HL-60 (cell line): ENCODE measurements at regions not wholly inside any gene's neighbourhood (a gene's known extent, or its start where the extent isn't known, plus 50 kb on each side); places are given as distances from the start of the nearest gene placed in this dataset.

Experiments used
- DNase-seq, 2 experiments: peaks; one replicate each; pipeline ENCODE4 v3.0.0-alpha.2; 2010 to 2020; ENCODE audit warnings: low read depth in 1 of 2, low spot score in 1 of 2
- H3K27ac ChIP-seq: fragments of 250-450 bp; sonication (Bioruptor Pico); replicated peaks from 2 replicates; pipeline ENCODE4 v1.5.1; 2020; ENCODE audit warnings: mild to moderate bottlenecking, moderate library complexity
- H3K27me3 ChIP-seq: fragments of 250-450 bp; sonication (Bioruptor Pico); 2 replicates; pipeline ENCODE4 v1.5.1; 2021; ENCODE audit warnings: mild to moderate bottlenecking, moderate library complexity; ENCODE audit not compliant: insufficient read depth, poor library complexity, severe bottlenecking
- H3K4me3 ChIP-seq: replicated peaks from 2 replicates; pipeline ENCODE4 v1.5.1; 2011; ENCODE audit warnings: mild to moderate bottlenecking, control low read depth, low read length; ENCODE audit not compliant: insufficient read depth
- GABPA ChIP-seq: IDR thresholded peaks from 2 replicates; pipeline ENCODE4 v1.6.1; 2012; ENCODE audit warnings: low read depth
- POLR2AphosphoS5 ChIP-seq: IDR thresholded peaks from 2 replicates; pipeline ENCODE4 v1.6.1; 2012; ENCODE audit warnings: low read depth
- SPI1 ChIP-seq: IDR thresholded peaks from 2 replicates; pipeline ENCODE4 v1.6.1; 2012; ENCODE audit warnings: low read depth, mild to moderate bottlenecking, borderline replicate concordance
- TF ChIP-seq, protein P1 (sequence below): IDR thresholded peaks from one replicate; pipeline ENCODE4 v1.5.1; 2011; ENCODE audit warnings: low read length, control low read depth, inconsistent platforms; ENCODE audit not compliant: insufficient read depth
- TF ChIP-seq, protein P2 (sequence below): IDR thresholded peaks from 2 replicates; pipeline ENCODE4 v1.6.1; 2012; ENCODE audit warnings: low read depth; ENCODE audit not compliant: insufficient replicate concordance

DNA sequence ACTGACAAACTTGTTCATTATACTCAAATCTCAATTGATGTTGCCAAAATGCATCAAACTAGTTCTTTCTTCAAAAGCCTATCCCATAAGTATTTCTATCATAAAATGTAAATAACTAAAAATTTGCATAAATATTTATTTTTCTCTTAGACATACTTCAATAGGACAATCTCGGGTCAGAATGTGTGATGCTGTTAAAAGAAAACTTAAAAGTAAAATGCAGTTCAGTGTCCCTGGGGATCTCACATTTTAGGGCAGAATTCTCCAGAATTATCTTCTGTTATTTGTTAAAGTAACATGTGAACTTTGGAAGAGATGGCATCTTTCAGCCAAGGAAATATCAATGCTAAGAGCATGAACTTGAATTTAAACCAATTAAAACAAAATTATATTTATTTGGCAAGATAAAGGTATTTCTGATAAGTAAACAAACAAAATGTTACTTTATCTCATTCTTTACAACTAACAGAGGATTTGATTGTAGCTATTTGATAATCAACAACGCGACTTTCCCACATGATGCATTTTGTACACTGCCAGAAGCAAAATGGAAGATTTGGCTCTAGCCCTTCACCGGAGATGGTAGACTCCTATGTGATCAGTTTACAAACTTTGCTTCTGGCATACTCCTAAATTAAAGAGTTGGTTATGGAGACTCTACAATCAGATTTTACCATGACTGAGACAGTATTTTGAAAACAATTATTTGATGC, 169.5 kb upstream of the EDNRB start:
- DNase-seq, result no peak

DNA sequence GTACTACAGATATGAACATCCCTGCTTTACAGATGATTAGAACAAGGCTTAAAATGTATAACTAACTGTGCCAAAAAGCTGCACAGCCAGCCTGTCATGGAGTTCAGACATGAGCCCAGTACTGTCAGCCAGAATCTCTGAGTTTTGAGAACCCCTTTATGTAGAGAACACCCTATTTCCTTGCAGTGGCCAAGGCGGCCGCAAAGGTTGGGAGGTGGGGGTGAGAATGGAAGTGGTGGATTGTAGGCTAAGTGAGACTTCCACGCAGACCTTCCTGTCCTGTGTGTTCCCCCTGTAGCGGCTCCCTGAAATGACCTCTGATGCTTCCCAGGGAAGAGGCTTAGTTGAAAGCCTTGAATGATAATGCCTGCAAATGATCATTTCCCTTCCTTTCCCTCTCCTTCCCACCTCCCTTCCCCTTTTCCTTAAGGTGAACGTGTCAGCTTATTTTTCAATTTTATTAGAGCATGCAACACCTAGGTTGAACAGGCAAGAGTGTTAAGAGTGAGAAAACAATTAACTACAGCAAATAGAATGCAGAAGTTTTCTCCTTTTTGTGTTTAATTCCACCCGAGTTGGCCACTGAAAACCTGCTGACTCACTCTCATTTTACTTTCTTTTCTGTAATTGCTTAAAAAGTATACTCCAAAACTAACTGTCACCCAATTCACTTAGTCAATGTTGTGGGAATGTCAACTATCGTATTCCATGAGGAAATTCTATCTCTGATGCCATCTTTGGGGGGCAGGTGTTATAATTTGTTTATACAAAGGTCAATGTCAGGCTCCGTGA, 167.0 kb upstream of the EDNRB start:
- TF ChIP-seq, protein P1, sequence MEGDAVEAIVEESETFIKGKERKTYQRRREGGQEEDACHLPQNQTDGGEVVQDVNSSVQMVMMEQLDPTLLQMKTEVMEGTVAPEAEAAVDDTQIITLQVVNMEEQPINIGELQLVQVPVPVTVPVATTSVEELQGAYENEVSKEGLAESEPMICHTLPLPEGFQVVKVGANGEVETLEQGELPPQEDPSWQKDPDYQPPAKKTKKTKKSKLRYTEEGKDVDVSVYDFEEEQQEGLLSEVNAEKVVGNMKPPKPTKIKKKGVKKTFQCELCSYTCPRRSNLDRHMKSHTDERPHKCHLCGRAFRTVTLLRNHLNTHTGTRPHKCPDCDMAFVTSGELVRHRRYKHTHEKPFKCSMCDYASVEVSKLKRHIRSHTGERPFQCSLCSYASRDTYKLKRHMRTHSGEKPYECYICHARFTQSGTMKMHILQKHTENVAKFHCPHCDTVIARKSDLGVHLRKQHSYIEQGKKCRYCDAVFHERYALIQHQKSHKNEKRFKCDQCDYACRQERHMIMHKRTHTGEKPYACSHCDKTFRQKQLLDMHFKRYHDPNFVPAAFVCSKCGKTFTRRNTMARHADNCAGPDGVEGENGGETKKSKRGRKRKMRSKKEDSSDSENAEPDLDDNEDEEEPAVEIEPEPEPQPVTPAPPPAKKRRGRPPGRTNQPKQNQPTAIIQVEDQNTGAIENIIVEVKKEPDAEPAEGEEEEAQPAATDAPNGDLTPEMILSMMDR, result no peak
- TF ChIP-seq, protein P2, sequence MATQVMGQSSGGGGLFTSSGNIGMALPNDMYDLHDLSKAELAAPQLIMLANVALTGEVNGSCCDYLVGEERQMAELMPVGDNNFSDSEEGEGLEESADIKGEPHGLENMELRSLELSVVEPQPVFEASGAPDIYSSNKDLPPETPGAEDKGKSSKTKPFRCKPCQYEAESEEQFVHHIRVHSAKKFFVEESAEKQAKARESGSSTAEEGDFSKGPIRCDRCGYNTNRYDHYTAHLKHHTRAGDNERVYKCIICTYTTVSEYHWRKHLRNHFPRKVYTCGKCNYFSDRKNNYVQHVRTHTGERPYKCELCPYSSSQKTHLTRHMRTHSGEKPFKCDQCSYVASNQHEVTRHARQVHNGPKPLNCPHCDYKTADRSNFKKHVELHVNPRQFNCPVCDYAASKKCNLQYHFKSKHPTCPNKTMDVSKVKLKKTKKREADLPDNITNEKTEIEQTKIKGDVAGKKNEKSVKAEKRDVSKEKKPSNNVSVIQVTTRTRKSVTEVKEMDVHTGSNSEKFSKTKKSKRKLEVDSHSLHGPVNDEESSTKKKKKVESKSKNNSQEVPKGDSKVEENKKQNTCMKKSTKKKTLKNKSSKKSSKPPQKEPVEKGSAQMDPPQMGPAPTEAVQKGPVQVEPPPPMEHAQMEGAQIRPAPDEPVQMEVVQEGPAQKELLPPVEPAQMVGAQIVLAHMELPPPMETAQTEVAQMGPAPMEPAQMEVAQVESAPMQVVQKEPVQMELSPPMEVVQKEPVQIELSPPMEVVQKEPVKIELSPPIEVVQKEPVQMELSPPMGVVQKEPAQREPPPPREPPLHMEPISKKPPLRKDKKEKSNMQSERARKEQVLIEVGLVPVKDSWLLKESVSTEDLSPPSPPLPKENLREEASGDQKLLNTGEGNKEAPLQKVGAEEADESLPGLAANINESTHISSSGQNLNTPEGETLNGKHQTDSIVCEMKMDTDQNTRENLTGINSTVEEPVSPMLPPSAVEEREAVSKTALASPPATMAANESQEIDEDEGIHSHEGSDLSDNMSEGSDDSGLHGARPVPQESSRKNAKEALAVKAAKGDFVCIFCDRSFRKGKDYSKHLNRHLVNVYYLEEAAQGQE, result no peak
- TF ChIP-seq SPI1, result no peak
- TF ChIP-seq GABPA, result no peak
- TF ChIP-seq POLR2AphosphoS5, result no peak
- Histone ChIP-seq H3K27ac (peak overlapping the region; percentile 18), H3K27me3 (no peaks in the 10 kb centered on the region), H3K4me3 (no peak overlapping the region)
- peak in 1 of 2 experiments; percentile 10 for DNase-seq

More for the DNA sequence above, 169.5 kb upstream of the EDNRB start:
- TF ChIP-seq POLR2AphosphoS5 (no peak), GABPA (no peak), SPI1 (no peak)
- TF ChIP-seq, protein P1, result no peak
- TF ChIP-seq, protein P2, result no peak
- Histone ChIP-seq H3K27me3 (no peaks in the 10 kb centered on the region), H3K4me3 (no peak overlapping the region), H3K27ac (no peak overlapping the region)

DNA sequence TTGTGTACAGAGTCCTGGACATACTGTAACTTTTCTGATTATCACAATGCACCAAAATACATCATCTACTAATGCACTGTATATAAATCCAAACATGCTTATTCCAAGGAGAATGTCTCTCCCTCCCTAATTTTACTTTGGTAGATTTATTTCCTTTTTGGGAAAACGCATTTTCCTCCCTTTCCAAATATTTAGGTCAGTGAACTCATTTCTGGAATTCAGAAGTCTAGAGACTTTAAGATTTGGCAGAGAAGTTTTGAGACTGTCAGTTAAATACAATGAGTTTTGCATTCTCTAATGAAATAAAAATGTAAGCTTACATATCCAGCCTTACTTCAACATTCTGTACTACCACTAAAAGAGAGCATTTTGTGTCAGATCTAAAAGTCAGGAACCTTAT, 165.8 kb upstream of the EDNRB start:
- Histone ChIP-seq H3K27me3 (no peaks in the 10 kb centered on the region), H3K27ac (no peak overlapping the region), H3K4me3 (no peak overlapping the region)
- DNase-seq, result no peak
- no peak for TF ChIP-seq SPI1
- TF ChIP-seq, protein P2, result no peak
- TF ChIP-seq POLR2AphosphoS5, result no peak
- TF ChIP-seq, protein P1, result no peak
